ENCODE measurements at regions not wholly inside any gene's neighbourhood (a gene's known extent, or its start where the extent isn't known, plus 50 kb on each side); places are given as distances from the start of the nearest gene placed in this dataset.
A peak's percentile ranks its signal among the peaks of the same experiment; 100 is the strongest.

DNA sequence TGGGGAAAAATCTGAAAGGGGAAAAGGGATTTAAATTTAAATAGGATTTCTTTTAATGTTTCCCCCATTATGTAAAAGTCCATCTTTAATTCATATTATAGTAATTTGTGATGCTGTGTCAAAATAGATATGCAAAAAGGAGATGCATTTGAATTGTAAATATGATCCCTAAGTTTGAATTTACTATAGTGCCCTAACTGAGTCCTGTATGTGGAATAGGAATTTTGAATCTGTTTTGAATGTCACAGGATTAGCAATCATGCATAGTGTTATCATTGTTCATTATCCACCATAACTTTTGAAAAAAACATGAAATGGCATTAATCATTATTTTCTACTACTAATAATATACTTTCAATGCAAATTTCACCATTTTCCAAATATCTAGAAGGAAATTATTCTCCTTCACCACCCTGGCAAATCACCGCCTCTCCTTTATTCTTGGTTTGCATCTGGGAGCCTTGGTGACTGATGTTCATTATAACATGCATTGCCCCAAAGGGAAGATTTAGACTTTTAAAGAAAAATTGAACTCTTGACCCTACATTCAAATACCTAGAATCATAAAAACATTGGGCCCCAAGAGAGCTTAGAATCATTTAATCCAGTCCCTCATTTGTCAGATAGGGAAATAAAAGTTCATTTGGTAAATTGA lies 341.5 kb upstream of the TMPO start:
- DNase-seq (ENCODE audit: low read depth), result no peak
- TF ChIP-seq, protein P1, sequence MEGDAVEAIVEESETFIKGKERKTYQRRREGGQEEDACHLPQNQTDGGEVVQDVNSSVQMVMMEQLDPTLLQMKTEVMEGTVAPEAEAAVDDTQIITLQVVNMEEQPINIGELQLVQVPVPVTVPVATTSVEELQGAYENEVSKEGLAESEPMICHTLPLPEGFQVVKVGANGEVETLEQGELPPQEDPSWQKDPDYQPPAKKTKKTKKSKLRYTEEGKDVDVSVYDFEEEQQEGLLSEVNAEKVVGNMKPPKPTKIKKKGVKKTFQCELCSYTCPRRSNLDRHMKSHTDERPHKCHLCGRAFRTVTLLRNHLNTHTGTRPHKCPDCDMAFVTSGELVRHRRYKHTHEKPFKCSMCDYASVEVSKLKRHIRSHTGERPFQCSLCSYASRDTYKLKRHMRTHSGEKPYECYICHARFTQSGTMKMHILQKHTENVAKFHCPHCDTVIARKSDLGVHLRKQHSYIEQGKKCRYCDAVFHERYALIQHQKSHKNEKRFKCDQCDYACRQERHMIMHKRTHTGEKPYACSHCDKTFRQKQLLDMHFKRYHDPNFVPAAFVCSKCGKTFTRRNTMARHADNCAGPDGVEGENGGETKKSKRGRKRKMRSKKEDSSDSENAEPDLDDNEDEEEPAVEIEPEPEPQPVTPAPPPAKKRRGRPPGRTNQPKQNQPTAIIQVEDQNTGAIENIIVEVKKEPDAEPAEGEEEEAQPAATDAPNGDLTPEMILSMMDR (conservative IDR thresholded peaks at IDR 0.05; ENCODE audit: low read length), result no peak
- no peak overlapping the region for H3K4me3 ChIP-seq (ENCODE audit: low read length)

DNA sequence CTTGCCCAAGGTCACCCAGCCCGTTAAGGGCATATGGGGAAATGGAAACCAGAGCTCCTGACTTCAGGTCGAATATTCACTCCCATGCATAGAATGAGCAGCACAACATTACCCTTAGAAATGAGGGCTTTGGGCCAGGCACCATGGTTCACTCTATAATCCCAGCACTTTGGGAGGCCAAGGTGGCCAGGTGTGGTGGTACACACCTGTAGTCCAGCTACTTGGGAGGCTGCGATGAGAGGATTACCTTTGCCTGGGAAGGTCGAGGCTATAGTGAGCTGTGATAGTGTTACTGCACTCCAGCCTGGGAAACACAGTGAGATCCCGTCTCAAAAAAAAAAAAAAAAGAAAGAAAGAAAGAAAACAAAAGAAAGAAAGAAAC lies 341.0 kb upstream of the TMPO start:
- DNase-seq (ENCODE audit: low read depth), result no peak
- TF ChIP-seq, protein P1 (conservative IDR thresholded peaks at IDR 0.05; ENCODE audit: low read length), result no peak
- no peak overlapping the region for H3K4me3 ChIP-seq (ENCODE audit: low read length)

DNA sequence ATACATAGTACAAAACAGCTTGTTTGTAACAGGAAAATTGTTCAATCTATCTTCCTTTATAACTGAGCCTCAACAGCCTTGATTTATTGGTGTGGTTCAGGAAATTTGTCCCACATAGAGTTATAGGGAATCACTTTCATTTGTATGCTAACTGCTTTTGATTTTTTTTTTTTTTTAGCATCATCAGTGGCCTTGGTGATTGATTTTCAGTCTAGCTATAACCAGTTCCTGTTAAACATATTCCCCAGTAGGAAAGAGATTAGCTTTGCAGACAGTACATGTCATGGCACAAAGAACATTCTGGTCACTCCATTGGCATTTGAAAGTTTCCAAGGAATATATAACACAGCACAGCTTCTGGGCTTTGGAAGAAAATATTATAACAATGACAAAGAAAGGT lies 337.3 kb upstream of the TMPO start:
- no peak for DNase-seq (ENCODE audit: low read depth)
- no peak overlapping the region for H3K4me3 ChIP-seq (ENCODE audit: low read length)
- TF ChIP-seq, protein P1 (conservative IDR thresholded peaks at IDR 0.05; ENCODE audit: low read length), result no peak

DNA sequence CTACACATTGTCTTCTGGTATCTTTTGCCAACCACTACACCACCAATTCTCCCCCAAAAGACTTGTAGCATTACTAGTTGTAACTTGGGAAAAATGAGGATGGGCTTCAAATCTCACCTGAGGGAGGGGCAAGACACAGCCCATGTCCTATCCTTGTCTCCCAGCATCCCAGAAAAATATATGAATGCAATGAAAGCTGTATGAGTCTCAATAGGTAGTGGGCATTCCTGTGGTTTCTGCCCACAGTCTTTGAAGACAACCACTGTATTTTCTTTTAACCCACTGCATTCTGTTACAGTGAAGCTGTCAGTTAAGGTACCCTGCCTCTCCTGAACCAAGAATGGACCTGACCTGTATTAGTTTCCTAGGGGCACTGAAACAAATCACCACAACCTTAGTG lies 336.2 kb upstream of the TMPO start:
- TF ChIP-seq, protein P1 (conservative IDR thresholded peaks at IDR 0.05; ENCODE audit: low read length), result no peak
- H3K4me3 ChIP-seq (ENCODE audit: low read length), result no peak overlapping the region
- no peak for DNase-seq (ENCODE audit: low read depth)

DNA sequence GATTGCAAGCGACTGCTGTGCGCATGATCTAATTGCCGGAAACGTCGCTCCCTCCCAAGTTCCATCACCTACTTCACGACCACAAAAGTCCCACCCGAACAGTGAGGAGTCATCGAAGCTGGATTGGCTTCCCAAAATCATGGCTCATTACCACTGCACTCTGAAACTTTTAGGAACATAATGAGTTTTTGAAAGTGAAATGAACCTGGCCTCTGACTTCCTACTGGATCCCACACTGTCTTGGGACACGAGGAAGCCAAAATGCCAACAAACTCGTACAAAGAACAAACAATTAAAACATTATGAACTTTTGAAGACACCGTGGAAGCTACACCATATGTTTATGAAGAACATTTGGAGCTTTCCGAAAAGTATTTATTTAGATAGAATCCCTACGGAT lies 334.8 kb upstream of the TMPO start:
- H3K4me3 ChIP-seq (ENCODE audit: low read length), result no peak overlapping the region
- TF ChIP-seq, protein P1 (conservative IDR thresholded peaks at IDR 0.05; ENCODE audit: low read length), result no peak
- no peak for DNase-seq (ENCODE audit: low read depth)

DNA sequence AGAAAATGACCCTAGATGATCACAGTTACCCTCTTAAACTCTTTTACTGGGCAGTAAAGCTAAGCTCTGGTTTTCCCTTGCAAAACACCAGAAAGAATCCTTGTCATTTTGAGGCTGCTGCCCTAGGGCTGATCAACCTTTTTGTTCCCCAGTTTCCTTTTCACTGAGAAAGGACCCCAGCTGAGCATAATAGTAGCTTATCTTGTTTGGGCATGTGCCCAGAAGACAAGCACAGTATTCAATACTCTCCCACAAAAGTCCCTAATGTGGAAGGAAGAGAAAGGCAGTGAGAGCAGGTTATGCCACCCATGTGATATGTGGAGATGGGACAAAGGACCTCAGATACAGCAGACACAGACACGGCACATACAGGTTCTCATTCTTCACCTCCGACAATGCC lies 332.6 kb upstream of the TMPO start:
- no peak overlapping the region for H3K4me3 ChIP-seq (ENCODE audit: low read length)
- DNase-seq (ENCODE audit: low read depth), result no peak
- TF ChIP-seq, protein P1 (conservative IDR thresholded peaks at IDR 0.05; ENCODE audit: low read length), result no peak

DNA sequence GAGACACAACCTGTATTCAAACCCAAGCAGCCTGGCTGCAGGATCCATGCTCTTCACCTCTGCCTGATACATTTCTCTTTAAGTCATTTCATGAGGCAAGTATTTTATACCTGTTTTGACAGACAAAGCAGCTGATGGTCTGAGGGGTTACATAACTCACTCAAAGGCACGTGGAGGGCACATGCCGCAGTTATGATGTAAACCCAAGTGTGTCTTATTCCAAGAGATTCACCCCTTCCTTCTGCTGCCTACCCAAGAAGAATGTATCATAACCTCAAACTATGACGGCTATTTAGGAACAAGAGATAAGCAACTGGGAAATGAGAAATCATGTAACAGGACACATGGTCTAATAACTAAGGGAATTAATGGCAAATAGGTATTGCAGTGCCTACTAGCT lies 329.8 kb upstream of the TMPO start:
- no peak overlapping the region for H3K4me3 ChIP-seq (ENCODE audit: low read length)
- TF ChIP-seq, protein P1 (conservative IDR thresholded peaks at IDR 0.05; ENCODE audit: low read length), result no peak
- peak; percentile 6 for DNase-seq (ENCODE audit: low read depth)

Measured in AG10803 (cell line).